GM12878 (cell line): ENCODE measurements at regions not wholly inside any gene's neighbourhood (a gene's known extent, or its start where the extent isn't known, plus 50 kb on each side); places are given as distances from the start of the nearest gene placed in this dataset.
A peak's percentile ranks its signal among the peaks of the same experiment; 100 is the strongest.

ENCODE experiments used
- ATAC-seq: fragments of 200-7000 bp; cut with Tn5 transposase; 3 replicates; pipeline ENCODE4 v1.9.1; 2020; ENCODE audit warnings: mild to moderate bottlenecking, moderate library complexity
- BruUV-seq: library from RNA; stranded (reverse); fragments of 400-500 nt; replicated peaks from 2 replicates; lab custom pipeline; 2021; lab: Mats Ljungman, UMichigan
- CTCF ChIA-PET: fragments of 300-600 bp; sonication (Branson Sonifier 250); formaldehyde crosslinking; extraction: SDS; loops from one replicate; lab custom pipeline; 2021; ENCODE audit warnings: inconsistent platforms; lab: Yijun Ruan, JAX
- POLR2A ChIA-PET: fragments of 350-600 bp; formaldehyde crosslinking; extraction: SDS; loops from one replicate; lab custom pipeline; 2021; ENCODE audit warnings: inconsistent platforms; lab: Charles Lee
- RAD21 ChIA-PET: fragments of 300-600 bp; sonication (Branson Sonifier 250); formaldehyde crosslinking; loops from one replicate; lab custom pipeline; 2023; ENCODE audit warnings: antibody characterized with exemption; ENCODE audit not compliant: unreplicated experiment; lab: Charles Lee
- SMC1A ChIA-PET: fragments of 300-600 bp; sonication (Branson Sonifier 250); formaldehyde crosslinking; loops from one replicate; lab custom pipeline; 2023; ENCODE audit not compliant: unreplicated experiment, uncharacterized antibody; lab: Charles Lee
- DNase-seq: peaks from one replicate; pipeline ENCODE4 v3.0.0-alpha.2; 2011; ENCODE audit warnings: low read depth, low spot score
- FAIRE-seq: peaks from 3 replicates; lab custom pipeline; 2011; peaks lifted over from hg19 to GRCh38; lab: Jason Lieb, UNC
- H2AFZ ChIP-seq: 2 replicates; pipeline ENCODE4 v1.6.0; 2011; ENCODE audit warnings: low read depth, low read length, control low read depth; ENCODE audit not compliant: control insufficient read depth
- H3K27ac ChIP-seq: 2 replicates; pipeline ENCODE4 v1.5.1; 2011; ENCODE audit warnings: control low read depth; ENCODE audit not compliant: control insufficient read depth, insufficient read depth
- H3K27me3 ChIP-seq, 2 experiments: replicated peaks in 1 of 2; 2 replicates each; pipeline versions ENCODE4 v1.6.0 to v1.6.1; 2011; ENCODE audit warnings: low read length in 1 of 2; ENCODE audit not compliant: control insufficient read depth in 2 of 2, insufficient read depth in 2 of 2
- H3K36me3 ChIP-seq, 2 experiments: 2 replicates each; pipeline ENCODE4 v1.5.1; 2011; ENCODE audit warnings: low read length in 1 of 2; ENCODE audit not compliant: control insufficient read depth in 2 of 2, insufficient read depth in 2 of 2
- H3K4me1 ChIP-seq: 2 replicates; pipeline ENCODE4 v1.6.1; 2011; ENCODE audit warnings: mild to moderate bottlenecking, low read length, moderate library complexity, mixed read lengths; ENCODE audit not compliant: control insufficient read depth, insufficient read depth
- H3K4me2 ChIP-seq: 2 replicates; pipeline ENCODE4 v1.6.0; 2011; ENCODE audit warnings: control low read depth; ENCODE audit not compliant: control insufficient read depth, insufficient read depth
- H3K4me3 ChIP-seq: fragments of 200-600 bp; sonication (generic); 2 replicates; pipeline ENCODE4 v1.5.1; 2016
- H3K79me2 ChIP-seq: 2 replicates; pipeline ENCODE4 v1.6.0; 2011; ENCODE audit warnings: low read length; ENCODE audit not compliant: control insufficient read depth, insufficient read depth
- H3K9ac ChIP-seq: 2 replicates; pipeline ENCODE4 v1.8.0; 2011; ENCODE audit warnings: low read length, control low read depth, mixed read lengths; ENCODE audit not compliant: control insufficient read depth, insufficient read depth
- H3K9me3 ChIP-seq: replicated peaks from 3 replicates; pipeline ENCODE4 v1.5.1; 2011; ENCODE audit warnings: mild to moderate bottlenecking, low read length; ENCODE audit not compliant: control insufficient read depth, insufficient read depth
- H4K20me1 ChIP-seq: 2 replicates; pipeline ENCODE4 v1.6.0; 2011; ENCODE audit not compliant: control insufficient read depth, insufficient read depth
- BHLHE40 ChIP-seq, 2 experiments: fragments of 450-650 bp in 1 of 2; IDR thresholded peaks; 2 replicates each; pipeline ENCODE4 v1.6.1; 2011 to 2017; ENCODE audit warnings: low read depth in 2 of 2, borderline replicate concordance in 1 of 2, improper control_type of control experiment in 1 of 2, low read length in 1 of 2, mild to moderate bottlenecking in 1 of 2
- BRCA1 ChIP-seq: IDR thresholded peaks from 2 replicates; pipeline ENCODE4 v1.6.1; 2011; ENCODE audit warnings: low read depth, low read length, improper control_type of control experiment
- CBX3 ChIP-seq: fragments of 200-600 bp; sonication (generic); IDR thresholded peaks from 2 replicates; pipeline ENCODE4 v1.6.1; 2016; ENCODE audit warnings: low read depth, borderline replicate concordance
- CEBPZ ChIP-seq: fragments of 150-350 bp; IDR thresholded peaks from 2 replicates; pipeline ENCODE4 v1.6.1; 2016; ENCODE audit warnings: low read depth, low read length
- DPF2 ChIP-seq: fragments of 450-650 bp; IDR thresholded peaks from 2 replicates; pipeline ENCODE4 v1.6.1; 2017; ENCODE audit warnings: mild to moderate bottlenecking
- EP300 ChIP-seq, 2 experiments: fragments of 150-350 bp in 1 of 2; IDR thresholded peaks; 2 replicates each; pipeline ENCODE4 v1.6.1; 2011 to 2012; ENCODE audit warnings: low read depth in 2 of 2, low read length in 2 of 2, borderline replicate concordance in 1 of 2, improper control_type of control experiment in 1 of 2, inconsistent platforms in 1 of 2; ENCODE audit not compliant: control insufficient read depth in 1 of 2
- HDGF ChIP-seq: fragments of 450-650 bp; IDR thresholded peaks from 2 replicates; pipeline ENCODE4 v1.6.1; 2016; ENCODE audit warnings: antibody characterized with exemption
- NFIC ChIP-seq: IDR thresholded peaks from 2 replicates; pipeline ENCODE4 v1.6.1; 2012; ENCODE audit warnings: low read depth, mild to moderate bottlenecking, inconsistent platforms, low read length, moderate library complexity
- PAX5 ChIP-seq: IDR thresholded peaks from 2 replicates; pipeline ENCODE4 v1.6.1; 2011; ENCODE audit warnings: low read depth, low read length, borderline replicate concordance
- POLR2AphosphoS5 ChIP-seq: IDR thresholded peaks from 2 replicates; pipeline ENCODE4 v1.6.1; 2011; ENCODE audit warnings: mild to moderate bottlenecking, low read length, inconsistent platforms
- RCOR1 ChIP-seq: conservative IDR thresholded peaks from 2 replicates; pipeline ENCODE4 v1.6.1; 2012; ENCODE audit warnings: low read depth, low read length, improper control_type of control experiment
- RUNX3 ChIP-seq: IDR thresholded peaks from 2 replicates; pipeline ENCODE4 v1.6.1; 2012; ENCODE audit warnings: low read length, inconsistent platforms
- SMAD1 ChIP-seq: fragments of 450-650 bp; IDR thresholded peaks from 2 replicates; pipeline ENCODE4 v1.6.1; 2018; ENCODE audit warnings: mild to moderate bottlenecking, low read depth; ENCODE audit not compliant: partially characterized antibody
- STAT3 ChIP-seq: IDR thresholded peaks from 2 replicates; pipeline ENCODE4 v1.6.1; 2011; ENCODE audit warnings: low read depth, low read length, improper control_type of control experiment
- ZNF207 ChIP-seq: fragments of 450-650 bp; IDR thresholded peaks from 2 replicates; pipeline ENCODE4 v1.6.1; 2014; ENCODE audit warnings: antibody characterized with exemption, mild to moderate bottlenecking, borderline replicate concordance
- WGBS: methylation state at CpG from one replicate; pipeline ENCODE4 v1.1.6; 2016; ENCODE audit warnings: low lambda C conversion rate; ENCODE audit not compliant: insufficient replicate concordance, insufficient coverage; ENCODE audit errors: missing lambda C conversion rate; 5-methylcytosine and 5-hydroxymethylcytosine counted together
- in situ Hi-C: fragments of 300-500 bp; cut with MboI; formaldehyde crosslinking; loops from 9 replicates; pipeline ENCODE4 v1.14.3; 2018; ENCODE audit warnings: mixed read lengths
- intact Hi-C: fragments of 100-400 bp; cut with micrococcal nuclease; formaldehyde crosslinking; loops from one replicate; pipeline ENCODE4 v1.14.2; 2022; ENCODE audit not compliant: unreplicated experiment
- TF ChIP-seq, protein P1 (sequence below), 3 experiments: IDR thresholded peaks in 2 of 3; conservative IDR thresholded peaks in 1 of 3; 2 replicates each; pipeline ENCODE4 v1.5.1; 2011; ENCODE audit warnings: low read depth in 3 of 3, low read length in 3 of 3, mild to moderate bottlenecking in 3 of 3, control low read depth in 2 of 3, moderate library complexity in 2 of 3, inconsistent platforms in 1 of 3, mixed read lengths in 1 of 3; ENCODE audit not compliant: control insufficient read depth in 2 of 3, insufficient read depth in 1 of 3; ENCODE audit errors: extremely low read depth in 1 of 3

DNA sequence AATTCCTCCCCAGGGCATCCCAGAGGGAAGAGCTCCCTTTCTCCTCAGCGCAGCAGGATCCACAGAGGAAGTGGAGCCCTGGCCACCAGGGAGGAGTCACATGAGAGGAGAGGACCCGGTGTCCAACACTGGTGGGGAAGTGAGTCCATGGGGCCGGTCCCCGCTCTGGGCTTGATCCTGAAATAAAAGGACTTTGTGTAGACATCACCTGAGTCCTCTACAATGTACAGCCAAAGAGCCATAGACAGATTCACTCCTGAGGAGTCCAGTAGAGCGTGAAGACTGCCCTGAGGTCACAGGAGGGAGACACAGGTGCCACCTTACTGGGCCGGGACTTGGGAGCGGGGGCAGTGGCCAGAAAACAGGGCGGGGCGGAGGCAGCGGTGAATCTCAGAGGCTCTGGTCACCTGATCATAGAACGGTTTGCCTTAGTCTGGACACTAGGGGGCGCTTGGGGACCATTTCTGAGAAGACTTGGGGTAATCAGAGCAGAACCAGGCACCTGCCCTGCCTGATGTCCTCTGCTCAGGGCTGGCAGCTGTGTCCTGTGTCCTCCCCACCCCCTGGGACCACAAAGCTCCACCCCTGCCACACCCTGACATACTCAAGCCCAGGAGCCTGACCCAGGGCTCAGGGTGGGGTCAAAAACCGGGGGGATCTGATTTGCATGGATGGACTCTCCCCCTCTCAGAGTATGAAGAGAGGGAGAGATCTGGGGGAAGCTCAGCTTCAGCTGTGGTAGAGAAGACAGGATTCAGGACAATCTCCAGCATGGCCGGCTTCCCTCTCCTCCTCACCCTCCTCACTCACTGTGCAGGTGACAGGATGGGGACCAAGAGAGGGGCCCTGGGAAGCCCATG lies 112.7 kb downstream of the VPREB1 start (continued):
- TF ChIP-seq, protein P1, sequence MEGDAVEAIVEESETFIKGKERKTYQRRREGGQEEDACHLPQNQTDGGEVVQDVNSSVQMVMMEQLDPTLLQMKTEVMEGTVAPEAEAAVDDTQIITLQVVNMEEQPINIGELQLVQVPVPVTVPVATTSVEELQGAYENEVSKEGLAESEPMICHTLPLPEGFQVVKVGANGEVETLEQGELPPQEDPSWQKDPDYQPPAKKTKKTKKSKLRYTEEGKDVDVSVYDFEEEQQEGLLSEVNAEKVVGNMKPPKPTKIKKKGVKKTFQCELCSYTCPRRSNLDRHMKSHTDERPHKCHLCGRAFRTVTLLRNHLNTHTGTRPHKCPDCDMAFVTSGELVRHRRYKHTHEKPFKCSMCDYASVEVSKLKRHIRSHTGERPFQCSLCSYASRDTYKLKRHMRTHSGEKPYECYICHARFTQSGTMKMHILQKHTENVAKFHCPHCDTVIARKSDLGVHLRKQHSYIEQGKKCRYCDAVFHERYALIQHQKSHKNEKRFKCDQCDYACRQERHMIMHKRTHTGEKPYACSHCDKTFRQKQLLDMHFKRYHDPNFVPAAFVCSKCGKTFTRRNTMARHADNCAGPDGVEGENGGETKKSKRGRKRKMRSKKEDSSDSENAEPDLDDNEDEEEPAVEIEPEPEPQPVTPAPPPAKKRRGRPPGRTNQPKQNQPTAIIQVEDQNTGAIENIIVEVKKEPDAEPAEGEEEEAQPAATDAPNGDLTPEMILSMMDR (IDR thresholded peaks at IDR 0.05 in 2 of 3, conservative IDR thresholded peaks at IDR 0.05 in 1 of 3; ENCODE audit: control insufficient read depth in 2 of 3, extremely low read depth in 1 of 3, insufficient read depth in 1 of 3, low read depth in 3 of 3, low read length in 3 of 3): peak; percentile 59 to 65 (median 62); a peak in 5 of 6 replicates
- TF ChIP-seq BHLHE40 (IDR thresholded peaks at IDR 0.05; ENCODE audit: borderline replicate concordance in 1 of 2, low read depth in 2 of 2, low read length in 1 of 2): peak; percentile 48 to 86; a peak in 3 of 4 replicates

DNA sequence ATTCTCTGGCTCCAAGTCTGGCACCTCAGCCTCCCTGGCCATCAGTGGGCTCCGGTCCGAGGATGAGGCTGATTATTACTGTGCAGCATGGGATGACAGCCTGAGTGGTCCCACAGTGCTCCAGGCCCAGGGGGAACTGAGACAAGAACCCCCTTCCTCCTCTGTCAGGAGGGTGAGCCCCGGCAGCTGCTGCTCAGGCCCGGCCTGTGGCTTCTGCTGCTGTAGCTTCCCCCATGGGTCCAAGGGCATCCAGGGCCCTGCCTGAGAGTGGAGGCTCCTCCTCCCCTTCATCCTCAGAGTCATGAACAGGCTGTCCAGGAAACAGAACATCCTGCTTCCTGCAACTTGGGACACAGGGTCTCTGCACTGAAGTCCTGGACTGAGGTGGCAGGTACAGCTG lies 113.6 kb downstream of the VPREB1 start:
- in situ Hi-C loops: loop anchor here (10.0 kb wide), 2 partner anchors 557 to 777 kb away; no protein-coding TSS in a partner anchor
- ChIA-PET CTCF (interaction anchor here (0.7 to 3.6 kb wide), 10 partner anchors 11 to 233 kb away, joined by 3 to 13 read pairs (median 3); no protein-coding TSS in a partner anchor), SMC1A (interaction anchor here (1.0 to 1.8 kb wide), 4 partner anchors 12 to 229 kb away, joined by 3 to 4 read pairs (median 4); no protein-coding TSS in a partner anchor), POLR2A (no interaction called here), RAD21 (no interaction called here)
- H3K4me1 ChIP-seq: no peaks in the 10 kb centered on the region
- DNase-seq (no peak), FAIRE-seq (no peak), ATAC-seq (peak; percentile 15; the same call in 1 of the 3 replicates)
- WGBS: 41% methylated on average over 4 of the region's 4 CpGs
- H3K9me3 ChIP-seq: no peaks in the 10 kb centered on the region
- no peak overlapping the region for H3K27ac ChIP-seq
- H3K9ac ChIP-seq: no peak overlapping the region
- no peaks in the 10 kb centered on the region for H3K79me2 ChIP-seq
- H3K36me3 ChIP-seq: no peaks in the 10 kb centered on the region
- no peaks in the 10 kb centered on the region for H3K27me3 ChIP-seq
- no peak overlapping the region for H3K4me3 ChIP-seq
- no peaks in the 10 kb centered on the region for H4K20me1 ChIP-seq
- intact Hi-C loops: no loop called here
- no peak overlapping the region for H2AFZ ChIP-seq
- BruUV-seq: no TSS peak
- H3K4me2 ChIP-seq: no peak overlapping the region
- TF ChIP-seq POLR2AphosphoS5 (no peak), SMAD1 (no peak), CBX3 (no peak), RCOR1 (no peak), RUNX3 (no peak), ZNF207 (no peak), NFIC (no peak), CEBPZ (no peak), BRCA1 (no peak), EP300 (IDR thresholded peaks at IDR 0.05; ENCODE audit: borderline replicate concordance in 1 of 2, control insufficient read depth in 1 of 2, low read depth in 2 of 2, low read length in 2 of 2) (no peak), DPF2 (no peak), STAT3 (no peak), PAX5 (no peak), HDGF (no peak)
